Endothelial cell of umbilical vein (primary cell): ENCODE measurements at regions not wholly inside any gene's neighbourhood (a gene's known extent, or its start where the extent isn't known, plus 50 kb on each side); places are given as distances from the start of the nearest gene placed in this dataset.

Source experiments
- BruUV-seq: library from RNA; stranded (reverse); fragments of 400-500 nt; replicated peaks from 2 replicates; lab custom pipeline; 2021; lab: Mats Ljungman, UMichigan
- CTCF ChIA-PET: fragments of 300-600, 350-600 bp; sonication (Branson Sonifier 250); formaldehyde crosslinking; loops from one replicate; lab custom pipeline; 2021; ENCODE audit warnings: antibody characterized with exemption, inconsistent platforms; lab: Charles Lee
- POLR2A ChIA-PET: fragments of 300-600, 350-600 bp; sonication (Branson Sonifier 250); formaldehyde crosslinking; loops from one replicate; lab custom pipeline; 2021; ENCODE audit warnings: antibody characterized with exemption, inconsistent platforms; lab: Charles Lee
- DNase-seq: peaks from one replicate; pipeline ENCODE4 v3.0.0-alpha.2; 2011; ENCODE audit warnings: low read depth, low spot score
- FAIRE-seq: peaks from 2 replicates; lab custom pipeline; 2011; peaks lifted over from hg19 to GRCh38; lab: Jason Lieb, UNC
- H2AFZ ChIP-seq: 2 replicates; pipeline ENCODE4 v1.6.0; 2012; ENCODE audit warnings: low read depth, low read length, control low read depth, inconsistent platforms
- H3K27ac ChIP-seq: 2 replicates; pipeline ENCODE4 v1.5.1; 2011; ENCODE audit warnings: low read depth, mild to moderate bottlenecking, control low read depth, low read length, moderate library complexity; ENCODE audit not compliant: insufficient read depth
- H3K27me3 ChIP-seq, 2 experiments: 2 replicates each; pipeline versions ENCODE4 v1.6.0 to v1.6.1; 2011; ENCODE audit warnings: low read length in 2 of 2, mixed read lengths in 1 of 2; ENCODE audit not compliant: control insufficient read depth in 2 of 2, insufficient read depth in 2 of 2
- H3K36me3 ChIP-seq, 2 experiments: 2 replicates in 1 of 2; 3 replicates in 1 of 2; pipeline ENCODE4 v1.5.1; 2011; ENCODE audit warnings: low read length in 2 of 2, mild to moderate bottlenecking in 1 of 2, moderate library complexity in 1 of 2; ENCODE audit not compliant: control insufficient read depth in 2 of 2, insufficient read depth in 2 of 2; ENCODE audit errors: extremely low read depth in 1 of 2
- H3K4me1 ChIP-seq: 3 replicates; pipeline ENCODE4 v1.5.1; 2011; ENCODE audit warnings: mild to moderate bottlenecking, low read length; ENCODE audit not compliant: control insufficient read depth, insufficient read depth; ENCODE audit errors: extremely low read depth
- H3K4me2 ChIP-seq: 2 replicates; pipeline ENCODE4 v1.6.1; 2011; ENCODE audit warnings: low read length, control low read depth, mixed read lengths; ENCODE audit not compliant: insufficient read depth
- H3K4me3 ChIP-seq, 3 experiments: fragments of 200-600 bp in 1 of 3; sonication (generic), shearing (Covaris generic) in 1 of 3; replicated peaks in 1 of 3; 2 replicates each; pipeline ENCODE4 v1.5.1; 2011 to 2016; ENCODE audit warnings: control low read depth in 3 of 3, low read length in 3 of 3, mild to moderate bottlenecking in 2 of 3, inconsistent platforms in 1 of 3, low read depth in 1 of 3, moderate library complexity in 1 of 3; ENCODE audit not compliant: insufficient read depth in 1 of 3
- H3K79me2 ChIP-seq: 2 replicates; pipeline ENCODE4 v1.6.0; 2012; ENCODE audit warnings: low read length, inconsistent platforms; ENCODE audit not compliant: control insufficient read depth, insufficient read depth
- H3K9ac ChIP-seq: replicated peaks from 2 replicates; pipeline ENCODE3; 2011; ENCODE audit warnings: low read length, control low read depth; ENCODE audit not compliant: insufficient read depth; ENCODE audit errors: extremely low read depth
- H3K9me1 ChIP-seq: replicated peaks from 3 replicates; pipeline ENCODE4 v1.6.0; 2011; ENCODE audit warnings: mild to moderate bottlenecking, low read length; ENCODE audit not compliant: control insufficient read depth, insufficient read depth; ENCODE audit errors: extremely low read depth
- H3K9me3 ChIP-seq: replicated peaks from 2 replicates; pipeline ENCODE4 v1.5.1; 2012; ENCODE audit warnings: low read length, inconsistent platforms; ENCODE audit not compliant: control insufficient read depth, insufficient read depth
- H4K20me1 ChIP-seq: replicated peaks from 2 replicates; pipeline ENCODE3; 2011; ENCODE audit warnings: mild to moderate bottlenecking, low read length; ENCODE audit not compliant: control insufficient read depth, insufficient read depth; ENCODE audit errors: extremely low read depth
- CTCF ChIP-seq, 2 donors: IDR thresholded peaks; 1 replicate in 1 of 2; 2 replicates in 1 of 2; pipeline ENCODE4 v1.5.1; 2011; ENCODE audit warnings: low read length in 2 of 2, mild to moderate bottlenecking in 2 of 2, moderate library complexity in 2 of 2, control low read depth in 1 of 2, inconsistent platforms in 1 of 2, low read depth in 1 of 2; ENCODE audit not compliant: insufficient read depth in 1 of 2; ENCODE audit errors: extremely low read depth in 1 of 2
- EZH2 ChIP-seq: IDR thresholded peaks from 2 replicates; pipeline ENCODE4 v1.6.1; 2012; ENCODE audit warnings: borderline replicate concordance, low read depth, mild to moderate bottlenecking, moderate library complexity, low read length, inconsistent platforms; ENCODE audit not compliant: severe bottlenecking
- FOS ChIP-seq: IDR thresholded peaks from 2 replicates; pipeline ENCODE4 v1.6.1; 2011; ENCODE audit warnings: mild to moderate bottlenecking, low read length, moderate library complexity, borderline replicate concordance; ENCODE audit not compliant: insufficient read depth
- GATA2 ChIP-seq: IDR thresholded peaks from 2 replicates; pipeline ENCODE4 v1.7.0; 2011; ENCODE audit warnings: low read depth, mild to moderate bottlenecking, moderate library complexity, mixed read lengths, low read length; ENCODE audit not compliant: insufficient read length, insufficient read depth
- JUN ChIP-seq: IDR thresholded peaks from 2 replicates; pipeline ENCODE4 v1.6.1; 2011; ENCODE audit warnings: borderline replicate concordance, low read depth; ENCODE audit not compliant: insufficient read length, insufficient read depth
- MYC ChIP-seq: IDR thresholded peaks from one replicate; pipeline ENCODE4 v1.6.1; 2011; ENCODE audit warnings: mild to moderate bottlenecking, low read depth, low read length
- POLR2A ChIP-seq: IDR thresholded peaks from 2 replicates; pipeline ENCODE4 v1.6.1; 2012; ENCODE audit warnings: low read depth, mild to moderate bottlenecking, control low read depth, low read length
- POLR2AphosphoS5 ChIP-seq: IDR thresholded peaks from 2 replicates; pipeline ENCODE4 v1.6.1; 2012; ENCODE audit warnings: low read depth, mild to moderate bottlenecking, control low read depth, low read length, moderate library complexity; ENCODE audit not compliant: insufficient read depth
- dilution Hi-C: fragments of 300-500 bp; cut with MboI; formaldehyde crosslinking; loops from one replicate; pipeline ENCODE4 v1.15.0; 2019; ENCODE audit warnings: low sequenced_read_pairs; ENCODE audit not compliant: extremely low pct_ligation_motif_present
- intact Hi-C: fragments of 100-400 bp; cut with micrococcal nuclease; formaldehyde crosslinking; loops from one replicate; pipeline ENCODE4 v1.10.0; 2022
- TF ChIP-seq, protein P1 (sequence below): IDR thresholded peaks from 2 replicates; pipeline ENCODE4 v1.6.1; 2011; ENCODE audit not compliant: insufficient read depth, insufficient read length

- H2AFZ ChIP-seq = no peak overlapping the region
- H3K9me1 ChIP-seq = no peaks in the 10 kb centered on the region
- dilution Hi-C loops (no loop called here), intact Hi-C loops (no loop called here)
- no peaks in the 10 kb centered on the region for H3K36me3 ChIP-seq
- no peak overlapping the region for H3K9ac ChIP-seq
- no peak overlapping the region for H3K4me2 ChIP-seq
- H4K20me1 ChIP-seq = no peaks in the 10 kb centered on the region
- H3K79me2 ChIP-seq = no peaks in the 10 kb centered on the region
- H3K9me3 ChIP-seq = no peaks in the 10 kb centered on the region
- TF ChIP-seq POLR2A (no peak), CTCF (IDR thresholded peaks at IDR 0.05; ENCODE audit: extremely low read depth in 1 of 2, insufficient read depth in 1 of 2, low read depth in 1 of 2, low read length in 2 of 2) (no peak), POLR2AphosphoS5 (no peak), JUN (no peak), GATA2 (no peak), MYC (no peak), FOS (no peak), EZH2 (no peak)
- TF ChIP-seq, protein P1, sequence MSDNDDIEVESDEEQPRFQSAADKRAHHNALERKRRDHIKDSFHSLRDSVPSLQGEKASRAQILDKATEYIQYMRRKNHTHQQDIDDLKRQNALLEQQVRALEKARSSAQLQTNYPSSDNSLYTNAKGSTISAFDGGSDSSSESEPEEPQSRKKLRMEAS = no peak
- CTCF ChIA-PET = no interaction called here
- H3K4me3 ChIP-seq = no peak overlapping the region
- POLR2A ChIA-PET = no interaction called here
- H3K4me1 ChIP-seq = no peaks in the 10 kb centered on the region
- BruUV-seq = no TSS peak
- FAIRE-seq (no peak), DNase-seq (no peak)
- no peak overlapping the region for H3K27ac ChIP-seq
- H3K27me3 ChIP-seq = no peaks in the 10 kb centered on the region
These were observed 557.1 kb upstream of the CADM1 start for GRCh38 chr11:116061322-116061721.
